T47D (cell line): ENCODE measurements at regions not wholly inside any gene's neighbourhood (a gene's known extent, or its start where the extent isn't known, plus 50 kb on each side); places are given as distances from the start of the nearest gene placed in this dataset.

Experiments
- DNase-seq, 2 experiments: peaks; one replicate each; pipeline versions ENCODE4 v3.0.0 to v3.0.0-alpha.2; 2011 to 2012; ENCODE audit warnings: low read depth in 1 of 2, low spot score in 1 of 2
- JUND ChIP-seq: IDR thresholded peaks from 2 replicates; pipeline ENCODE4 v1.6.1; 2012; ENCODE audit warnings: low read depth
- in situ Hi-C: cut with HindIII; loops from 2 replicates; pipeline ENCODE4 v1.10.0; 2016; ENCODE audit warnings: low sequenced_read_pairs, low pct_unique_long_range_greater_than_20kb

DNA sequence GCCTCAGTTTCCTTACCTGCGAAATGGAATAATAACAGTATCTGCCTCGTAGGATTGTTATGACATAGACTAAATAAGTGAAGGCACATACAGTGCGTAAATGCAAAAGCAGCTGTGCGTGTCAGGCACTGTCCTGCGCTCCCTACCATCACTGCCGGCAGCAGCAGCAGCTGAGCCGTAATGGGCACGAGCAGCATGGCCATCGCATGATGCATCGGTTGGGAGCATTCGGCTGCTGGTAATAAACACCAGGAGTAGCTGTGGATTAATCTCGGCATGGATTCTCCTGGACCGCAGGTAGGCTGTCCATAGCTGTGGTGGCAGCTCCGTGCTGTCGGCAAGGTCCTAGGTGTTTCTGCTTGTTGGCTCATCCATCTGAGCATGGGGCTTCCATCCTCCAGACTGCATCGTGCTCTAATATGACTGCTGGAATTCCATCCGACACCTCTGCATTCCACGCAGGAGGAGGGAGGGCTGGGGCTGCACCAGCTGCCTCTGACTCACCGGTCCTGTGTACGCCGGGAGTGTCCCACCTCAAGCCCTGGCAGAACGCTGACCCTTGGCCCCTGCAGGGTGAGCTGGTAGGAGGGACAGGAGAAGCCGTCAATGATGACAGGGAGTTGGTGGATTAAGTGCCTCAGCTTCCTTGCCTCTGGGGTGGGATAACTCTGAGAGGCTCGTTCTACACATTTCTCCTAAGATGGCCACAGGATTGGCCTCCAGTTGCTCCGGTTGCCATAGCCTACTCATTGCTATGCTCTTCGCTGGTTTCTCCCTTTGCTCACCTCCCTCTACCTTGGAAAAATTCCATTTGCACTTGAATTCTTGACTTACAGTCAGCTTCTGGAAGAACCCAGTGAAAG lies 100.9 kb upstream of the PMEPA1 start:
- no peak for DNase-seq
- in situ Hi-C loops, result no loop called here
- TF ChIP-seq JUND, result no peak

- in situ Hi-C loops, result no loop called here
- no peak for TF ChIP-seq JUND
- peak in 1 of 2 experiments; percentile 45 for DNase-seq
Observed at GRCh38 chr20:57809661-57810172, 99.9 kb upstream of the PMEPA1 start.

DNA sequence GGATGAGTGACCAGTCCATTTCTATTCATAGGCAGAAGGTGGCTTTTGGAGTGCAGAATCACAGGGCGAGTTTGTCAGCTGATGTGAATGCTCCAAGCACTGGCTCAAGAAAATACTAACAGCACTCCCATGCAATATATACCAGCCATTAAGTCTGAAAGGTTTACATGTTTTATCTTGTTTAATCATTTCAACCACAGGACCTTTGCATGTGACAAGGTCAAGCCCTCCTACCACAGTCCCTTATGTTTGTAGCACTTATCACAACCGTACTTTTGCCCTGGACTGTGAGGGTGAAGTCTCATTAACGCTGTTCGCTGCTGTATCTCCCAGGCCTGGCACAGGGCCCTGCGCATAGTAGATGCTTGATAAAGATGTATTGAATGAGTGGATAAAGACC lies 99.3 kb upstream of the PMEPA1 start:
- TF ChIP-seq JUND, result no peak
- in situ Hi-C loops, result no loop called here
- DNase-seq, result no peak

- TF ChIP-seq JUND, result no peak
- DNase-seq, result no peak
- in situ Hi-C loops, result no loop called here
Observed at GRCh38 chr20:57808264-57809070, 98.7 kb upstream of the PMEPA1 start.

DNA sequence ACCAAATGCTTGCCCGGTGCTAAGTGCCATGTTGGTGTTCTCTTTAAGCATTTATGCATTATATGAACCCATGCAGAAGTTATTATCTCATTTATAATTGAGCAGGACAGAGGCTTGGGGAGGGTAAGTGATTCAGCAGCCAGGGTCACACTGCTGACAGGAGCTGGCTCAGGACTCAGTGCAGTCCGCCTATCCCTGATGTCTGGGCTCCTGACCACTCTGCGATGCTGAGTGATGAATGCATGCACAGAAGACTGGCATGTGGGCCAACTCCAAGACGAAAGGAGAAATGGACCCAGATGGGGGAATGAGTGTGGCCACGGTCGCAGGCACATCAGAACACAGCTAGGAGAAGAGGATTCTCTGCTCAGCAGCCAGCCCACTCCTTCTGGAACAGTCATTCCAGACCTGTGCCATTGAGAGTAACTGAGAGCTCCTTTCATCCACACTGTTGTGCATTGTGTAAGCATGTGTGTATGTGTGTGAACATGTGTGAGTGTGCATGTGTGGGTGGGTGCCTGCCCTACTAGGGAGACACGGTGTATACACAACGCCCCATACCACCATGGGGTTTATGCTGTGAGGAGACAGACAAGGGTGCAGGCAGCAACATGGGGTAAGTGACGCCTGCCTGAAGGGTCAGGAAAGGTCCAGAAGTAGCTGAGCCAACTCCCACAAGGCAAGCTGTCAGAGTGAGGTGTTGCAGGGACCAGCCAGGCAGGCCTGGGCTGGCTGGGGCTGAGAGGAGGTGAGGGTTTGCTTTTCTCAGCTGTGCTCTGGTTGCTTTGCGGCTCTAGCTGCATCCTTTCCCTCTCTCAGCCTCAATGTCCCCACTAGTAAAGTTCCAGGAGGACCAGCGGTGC lies 97.8 kb upstream of the PMEPA1 start:
- in situ Hi-C loops, result no loop called here

DNA sequence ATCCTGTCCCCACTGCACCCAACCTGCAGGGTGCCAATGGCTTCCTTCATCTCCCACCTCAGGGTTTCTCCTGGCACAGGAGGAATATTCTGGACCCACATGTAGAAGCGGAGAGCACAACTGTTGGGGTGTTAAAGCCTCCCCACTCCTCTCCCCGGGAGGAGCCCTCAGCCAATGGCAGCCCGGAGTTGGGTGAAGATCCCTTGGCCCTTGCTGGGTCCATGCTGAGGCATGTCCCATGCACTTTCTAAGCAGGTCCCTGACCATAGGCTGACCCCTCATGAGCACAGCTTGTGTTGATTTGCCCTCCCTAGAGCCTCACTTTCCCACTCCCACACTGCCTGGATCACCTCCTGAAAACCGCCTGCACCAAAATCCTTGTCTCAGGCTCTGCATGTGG lies 97.2 kb upstream of the PMEPA1 start:
- DNase-seq, result no peak
- TF ChIP-seq JUND, result no peak
- in situ Hi-C loops, result no loop called here

More for the DNA sequence above, 97.8 kb upstream of the PMEPA1 start:
- no peak for TF ChIP-seq JUND
- no peak for DNase-seq

- no peak for TF ChIP-seq JUND
- in situ Hi-C loops, result no loop called here
- no peak for DNase-seq
Observed at GRCh38 chr20:57806476-57806875, 96.7 kb upstream of the PMEPA1 start.

GRCh38 chr20:57805747-57806146 lies 95.9 kb upstream of the PMEPA1 start:
- in situ Hi-C loops, result no loop called here
- no peak for DNase-seq
- no peak for TF ChIP-seq JUND

- no peak for DNase-seq
- in situ Hi-C loops, result no loop called here
- no peak for TF ChIP-seq JUND
Observed at GRCh38 chr20:57804470-57805250, 94.8 kb upstream of the PMEPA1 start.

GRCh38 chr20:57803508-57804005 lies 93.7 kb upstream of the PMEPA1 start:
- DNase-seq, result no peak
- in situ Hi-C loops, result no loop called here
- no peak for TF ChIP-seq JUND

- DNase-seq, result no peak
- no peak for TF ChIP-seq JUND
- in situ Hi-C loops, result no loop called here
Observed at GRCh38 chr20:57802765-57803507, 93.1 kb upstream of the PMEPA1 start.
